HG02759 (cell line): ENCODE measurements at regions not wholly inside any gene's neighbourhood (a gene's known extent, or its start where the extent isn't known, plus 50 kb on each side); places are given as distances from the start of the nearest gene placed in this dataset.
"Not testable (repeated sequence)": the region's sequence is repeated elsewhere in the genome, so short reads cannot be mapped to it uniquely, and the experiment has no call there.

ENCODE experiments used
- ATAC-seq: cut with Tn5 transposase; IDR thresholded peaks from one replicate; pipeline ENCODE4 v1.9.1; 2021; ENCODE audit warnings: mild to moderate bottlenecking, moderate library complexity; ENCODE audit not compliant: unreplicated experiment

- ATAC-seq = no peak
Measured at GRCh38 chr1:121566346-121566745, 381.6 kb downstream of the SRGAP2C start.

GRCh38 chr1:121569428-121569827 lies 384.7 kb downstream of the SRGAP2C start:
- no peak for ATAC-seq

GRCh38 chr1:121573881-121574504 lies 389.2 kb downstream of the SRGAP2C start:
- not testable (repeated sequence) for ATAC-seq

DNA sequence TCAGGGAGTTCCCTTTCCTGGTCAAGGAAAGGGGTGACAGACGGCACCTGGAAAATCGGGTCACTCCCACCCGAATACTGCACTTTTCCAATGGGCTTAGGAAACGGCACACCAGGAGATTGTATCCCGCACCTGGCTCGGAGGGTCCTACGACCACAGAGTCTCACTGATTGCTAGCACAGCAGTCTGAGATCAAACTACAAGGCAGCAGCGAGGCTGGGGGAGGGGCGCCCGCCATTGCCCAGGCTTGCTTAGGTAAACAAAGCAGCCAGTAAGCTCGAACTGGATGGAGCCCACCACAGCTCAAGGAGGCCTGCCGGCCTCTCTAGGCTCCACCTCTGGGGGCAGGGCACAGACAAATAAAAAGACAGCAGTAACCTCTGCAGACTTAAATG lies 389.7 kb downstream of the SRGAP2C start:
- ATAC-seq = not testable (repeated sequence)

DNA sequence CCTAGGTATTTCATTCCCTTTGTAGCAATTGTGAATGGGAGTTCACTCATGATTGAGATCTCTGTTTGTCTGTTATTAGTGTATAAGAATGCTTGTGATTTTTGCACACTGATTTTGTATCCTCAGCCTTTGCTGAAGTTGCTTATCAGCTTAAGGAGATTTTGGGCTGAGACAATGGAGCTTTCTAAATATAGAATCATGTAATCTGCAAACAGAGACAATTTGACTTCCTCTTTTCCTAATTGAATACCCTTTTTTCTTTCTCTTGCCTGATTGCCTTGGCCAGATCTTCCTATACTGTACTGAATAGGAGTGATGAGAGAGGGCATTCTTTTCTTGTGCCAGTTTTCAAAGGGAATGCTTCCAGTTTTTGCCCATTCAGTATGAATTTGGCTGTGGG lies 398.1 kb downstream of the SRGAP2C start:
- not testable (repeated sequence) for ATAC-seq

GRCh38 chr1:121586369-121587229 lies 401.8 kb downstream of the SRGAP2C start:
- ATAC-seq = no peak

GRCh38 chr1:121587230-121587569 lies 402.4 kb downstream of the SRGAP2C start:
- no peak for ATAC-seq

DNA sequence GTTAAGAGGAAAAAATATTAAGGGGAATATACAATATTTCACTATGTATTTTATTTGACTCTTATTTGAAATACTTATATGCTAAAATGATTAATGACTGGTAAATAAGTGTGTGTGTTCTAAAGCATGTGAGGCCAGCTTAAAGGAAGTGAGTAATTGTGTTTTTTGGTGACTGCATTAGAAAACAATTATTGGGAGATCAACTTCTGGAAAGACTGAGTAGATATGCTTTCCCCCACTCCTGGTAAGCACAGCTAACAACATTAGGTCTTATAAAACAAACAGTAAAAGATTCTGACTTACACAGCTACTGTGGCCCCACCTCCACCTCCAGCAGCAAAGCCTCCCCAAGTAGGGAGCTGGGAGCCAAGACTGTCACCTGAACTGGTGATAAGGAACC lies 403.0 kb downstream of the SRGAP2C start:
- no peak for ATAC-seq

DNA sequence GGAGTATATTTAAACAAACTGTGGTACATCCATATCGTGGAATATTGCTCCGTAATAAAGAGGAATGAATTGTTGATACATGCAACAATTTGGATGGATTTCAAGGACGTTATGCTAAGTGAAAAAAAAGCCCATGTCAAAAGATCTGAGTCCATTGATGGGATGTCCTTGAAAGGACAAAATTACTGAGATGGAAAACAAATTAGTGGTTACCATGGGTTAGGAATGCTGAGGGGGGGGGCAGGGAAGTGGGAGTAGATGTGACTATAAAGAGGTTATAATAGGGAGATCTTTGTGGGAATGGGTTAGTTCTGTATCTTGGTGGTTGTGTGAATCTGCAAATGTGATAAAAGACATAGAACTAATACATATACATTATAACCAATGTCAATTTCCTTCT lies 409.3 kb downstream of the SRGAP2C start:
- ATAC-seq = no peak

GRCh38 chr1:121595089-121595488 lies 410.3 kb downstream of the SRGAP2C start:
- ATAC-seq = no peak

DNA sequence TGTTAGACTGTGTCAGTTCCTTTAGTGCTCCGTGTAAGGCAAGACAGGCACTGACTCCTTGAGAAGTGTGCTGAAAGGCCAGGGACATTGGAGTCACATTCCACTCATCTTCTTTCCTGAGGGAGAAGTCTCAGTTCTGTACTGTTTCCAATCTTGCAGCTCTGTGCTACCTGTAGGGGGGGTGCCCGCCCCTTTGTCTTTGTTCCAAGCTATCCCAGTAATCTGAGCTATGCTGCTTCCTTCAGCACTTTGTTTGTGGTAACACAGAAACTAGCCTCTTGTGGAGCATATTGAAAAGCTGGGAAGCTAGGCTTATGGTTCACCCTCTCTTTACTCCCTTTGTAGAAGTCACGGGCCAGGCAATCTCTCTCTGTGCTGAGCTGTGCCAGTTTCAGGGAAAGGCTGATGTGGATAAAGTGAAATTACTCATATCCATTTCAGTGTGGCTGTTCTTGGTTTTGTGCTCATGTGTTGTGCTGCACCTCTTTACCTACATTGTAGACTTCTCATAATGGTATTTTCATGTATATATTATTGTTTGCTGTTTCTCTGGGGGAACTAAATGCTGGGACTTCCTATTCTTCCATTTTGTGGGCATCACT lies 420.2 kb downstream of the SRGAP2C start:
- not testable (repeated sequence) for ATAC-seq

DNA sequence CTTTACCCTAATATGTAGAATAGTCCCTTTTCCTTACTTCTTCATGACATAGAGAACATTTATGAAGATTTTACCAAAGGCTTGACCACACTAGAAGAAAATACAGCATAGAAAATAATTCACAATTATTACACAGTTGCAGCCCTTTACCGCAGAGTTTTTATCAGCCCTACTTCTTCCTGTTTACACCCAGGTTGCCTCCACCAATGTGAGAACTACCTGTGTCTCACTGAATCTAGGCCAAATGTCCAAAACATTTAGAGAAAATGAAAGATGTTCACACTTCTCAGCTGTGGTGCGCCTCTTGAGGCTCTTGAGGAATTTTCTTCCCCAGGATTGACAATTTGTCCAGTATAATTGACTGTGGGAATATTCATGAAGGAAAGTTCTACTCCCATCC lies 422.7 kb downstream of the SRGAP2C start:
- ATAC-seq = not testable (repeated sequence)
